ENCODE measurements at regions not wholly inside any gene's neighbourhood (a gene's known extent, or its start where the extent isn't known, plus 50 kb on each side); places are given as distances from the start of the nearest gene placed in this dataset.

DNA sequence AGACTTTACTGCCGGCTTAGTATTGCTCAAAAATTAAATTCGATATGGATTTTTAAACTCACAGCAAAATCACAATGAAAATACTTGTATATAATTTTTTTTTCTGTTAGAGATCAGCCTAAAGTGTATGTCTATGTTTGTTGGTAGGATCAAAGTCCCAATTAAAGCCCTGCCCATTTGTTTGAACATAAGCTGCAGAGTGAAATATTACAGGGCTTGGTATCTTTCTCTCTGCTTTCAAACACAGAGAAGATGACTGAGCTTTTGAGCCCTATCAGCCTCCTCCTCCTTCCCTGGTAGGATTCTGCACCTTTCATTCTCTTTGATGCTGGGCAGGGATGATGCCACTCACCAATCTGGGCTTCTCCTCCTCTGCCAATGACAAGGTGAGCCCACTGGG is 345.4 kb downstream of the PPP1R2C start:
- DNase-seq, result no peak

DNA sequence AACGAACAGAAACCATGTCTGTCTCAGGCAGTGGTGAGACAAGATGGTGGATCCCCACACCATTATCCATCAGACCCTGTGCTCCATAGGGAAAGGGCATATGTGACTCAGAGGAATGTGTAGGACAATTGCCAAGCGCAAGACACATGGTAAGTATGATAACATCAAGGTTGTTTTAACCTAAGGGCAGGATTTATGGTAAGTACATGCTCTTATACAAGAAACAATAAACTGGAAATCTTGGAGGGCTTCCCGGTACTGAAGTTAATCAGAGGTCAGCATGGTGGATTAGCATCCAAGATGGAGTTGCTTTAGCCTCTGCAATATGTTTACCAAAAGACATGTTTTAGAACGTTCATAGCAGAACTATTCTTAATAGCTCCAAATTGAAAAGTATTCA is 355.0 kb downstream of the PPP1R2C start:
- no peak for DNase-seq

DNA sequence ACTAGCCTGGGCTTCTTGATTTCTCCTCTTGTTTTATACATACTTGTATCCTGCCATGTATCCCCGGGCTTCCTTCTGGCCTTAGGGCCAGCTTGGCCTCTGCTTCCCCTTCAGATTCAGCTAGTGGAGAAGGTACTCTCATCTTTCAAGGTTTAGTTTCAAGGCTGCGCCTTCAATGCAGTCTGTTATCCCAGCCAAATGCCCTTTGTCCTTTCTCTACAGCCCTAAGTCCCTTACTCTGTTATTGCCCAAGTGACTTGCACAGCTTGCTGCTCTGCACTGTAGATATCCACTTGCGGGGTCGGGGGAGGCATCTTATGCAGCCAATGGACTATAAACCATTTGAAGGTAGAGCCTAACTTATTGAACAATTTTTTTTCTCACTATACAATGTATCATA is 357.5 kb downstream of the PPP1R2C start:
- no peak for DNase-seq

DNA sequence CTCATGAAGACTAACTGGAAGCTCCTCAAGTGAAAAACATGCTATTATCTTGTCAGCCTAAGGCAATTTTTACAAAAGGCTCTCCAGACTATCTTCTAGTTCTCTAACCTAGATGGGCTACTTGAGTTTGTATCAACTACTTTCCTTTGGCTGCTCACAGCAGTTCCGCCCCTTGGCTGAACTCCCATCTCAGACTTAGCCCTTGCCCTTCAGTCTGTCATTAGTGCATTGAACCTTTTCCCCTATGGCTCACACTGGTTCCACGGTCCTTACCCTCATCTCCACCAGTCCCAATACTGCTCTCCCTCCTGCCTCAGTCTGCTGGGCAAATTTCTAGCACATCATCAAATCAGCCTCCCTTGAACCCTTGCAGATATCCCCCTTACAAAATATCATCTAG is 362.3 kb downstream of the PPP1R2C start:
- DNase-seq, result no peak

DNA sequence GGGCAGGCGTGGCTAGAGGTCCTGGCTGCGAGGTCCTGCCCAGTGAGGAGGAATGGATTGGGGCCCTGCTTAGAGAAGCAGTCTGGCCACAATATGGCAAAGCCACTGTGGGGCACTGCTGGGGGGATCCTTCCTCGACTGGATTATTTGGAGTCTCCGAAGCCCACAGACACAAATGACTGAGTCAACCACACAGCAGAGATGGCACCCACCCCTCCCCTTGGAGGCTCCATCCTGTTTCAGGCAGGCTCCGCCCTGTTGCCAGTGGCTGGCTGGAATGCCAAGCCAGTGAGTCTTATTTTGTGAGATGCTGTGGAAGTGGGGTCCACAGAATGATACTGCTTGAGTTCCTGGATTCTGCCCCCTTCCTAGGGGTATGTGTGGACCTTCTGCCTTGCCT is 363.9 kb downstream of the PPP1R2C start:
- DNase-seq, result no peak

DNA sequence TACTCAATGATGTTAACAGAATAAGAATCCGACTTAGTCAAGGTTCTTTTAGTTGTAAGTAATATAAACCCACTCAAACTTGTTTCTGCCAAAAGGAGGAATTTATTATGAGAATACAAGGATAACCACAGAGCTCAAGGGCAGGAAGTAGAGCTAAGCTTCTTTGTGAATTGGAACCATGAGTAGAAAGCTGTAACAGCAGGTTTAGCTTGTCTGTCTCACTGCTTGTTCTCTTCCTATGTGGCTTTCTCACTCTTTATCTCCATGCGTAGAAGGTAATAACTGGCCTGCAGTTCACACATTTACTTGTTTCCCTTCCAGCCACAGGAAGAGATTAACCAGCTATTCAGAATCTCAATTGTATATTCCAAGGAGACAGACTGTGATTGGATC is 378.3 kb downstream of the PPP1R2C start:
- no peak for DNase-seq

DNA sequence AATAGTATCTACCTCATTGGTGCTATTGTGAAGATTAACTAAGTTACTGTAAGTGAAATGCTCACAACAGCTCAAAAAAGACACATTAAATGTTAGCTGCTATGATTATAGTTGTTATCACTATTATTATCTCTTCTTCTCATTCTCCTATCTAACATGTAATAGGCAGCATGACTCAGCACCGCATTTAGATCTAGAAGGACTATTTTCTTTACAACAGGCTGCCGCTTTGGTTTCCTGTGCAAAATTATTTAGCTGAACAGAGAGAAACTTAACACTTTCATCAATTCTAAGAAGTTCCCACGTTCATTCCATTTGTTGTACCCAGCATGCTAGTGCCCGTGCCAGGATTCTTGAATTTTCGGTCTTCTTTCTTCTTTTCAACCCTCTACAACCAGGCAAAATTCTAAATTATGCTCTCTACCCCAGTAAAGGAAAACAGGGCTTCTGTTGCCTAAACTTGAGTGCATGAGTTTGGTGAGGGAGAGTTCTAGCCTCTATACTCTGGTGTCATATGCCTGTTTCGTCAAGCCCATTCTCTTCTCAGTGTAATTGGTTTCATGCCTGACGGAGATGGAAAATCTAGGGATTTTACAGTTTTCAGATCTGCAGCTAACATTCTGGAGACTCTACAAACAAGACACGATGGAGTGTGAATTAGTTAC is 378.9 kb downstream of the PPP1R2C start:
- DNase-seq, result no peak

DNA sequence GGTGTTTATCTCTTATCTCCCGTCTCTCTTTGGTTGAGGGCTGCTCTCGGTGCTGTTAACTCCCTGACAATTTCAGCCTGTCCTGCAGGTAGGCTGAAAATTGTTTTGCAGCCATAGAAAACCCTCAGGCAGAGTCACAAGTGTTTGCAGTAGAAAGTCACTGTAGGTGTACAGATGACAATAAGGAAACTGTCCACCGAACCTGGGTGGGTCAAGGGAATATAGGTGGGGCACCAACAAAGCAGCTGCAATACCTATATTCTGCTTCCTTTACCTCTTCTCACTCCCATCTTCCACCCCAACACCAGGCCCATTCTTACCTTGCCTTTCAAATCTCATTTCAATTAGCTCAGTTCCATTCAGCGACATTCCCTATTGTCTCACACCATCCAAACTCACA is 381.8 kb downstream of the PPP1R2C start:
- DNase-seq, result no peak

DNA sequence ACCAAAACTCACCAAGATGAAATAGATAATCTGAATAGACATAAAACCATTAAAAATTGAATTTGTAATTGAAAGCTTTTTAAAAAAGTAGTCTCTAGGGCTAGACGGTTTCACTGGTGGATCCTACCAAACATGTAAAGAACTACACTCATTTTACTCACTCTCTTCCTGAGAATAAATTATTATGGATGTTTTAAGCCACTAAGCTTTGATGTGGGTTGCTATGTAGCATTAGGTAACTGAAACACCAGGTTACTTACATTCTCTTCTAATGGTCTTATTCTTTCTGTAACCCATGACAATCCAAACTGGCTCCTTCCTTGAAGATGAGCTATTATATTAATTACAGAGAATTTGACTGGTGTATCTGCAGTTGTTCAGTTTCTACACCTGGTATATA is 385.1 kb downstream of the PPP1R2C start:
- DNase-seq, result no peak

DNA sequence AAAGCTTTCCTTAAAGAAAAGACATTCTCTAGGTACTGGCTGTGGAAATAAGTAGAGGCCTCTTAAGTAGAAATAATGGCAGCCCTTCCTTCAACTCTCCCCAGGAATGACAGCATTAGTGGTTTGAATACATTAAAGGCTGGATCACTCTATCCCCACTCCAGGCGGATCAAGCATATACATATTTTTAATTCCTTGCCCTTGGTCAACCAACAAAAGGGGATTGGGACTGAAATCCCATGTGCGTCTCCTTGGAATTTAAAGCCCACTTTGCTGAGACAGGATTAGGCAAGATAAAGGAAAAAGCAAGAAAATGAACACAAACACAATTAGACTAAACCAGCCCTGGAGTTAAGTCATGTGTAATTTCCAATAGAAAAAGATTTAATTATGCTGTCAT is 391.3 kb downstream of the PPP1R2C start:
- DNase-seq, result no peak

DNA sequence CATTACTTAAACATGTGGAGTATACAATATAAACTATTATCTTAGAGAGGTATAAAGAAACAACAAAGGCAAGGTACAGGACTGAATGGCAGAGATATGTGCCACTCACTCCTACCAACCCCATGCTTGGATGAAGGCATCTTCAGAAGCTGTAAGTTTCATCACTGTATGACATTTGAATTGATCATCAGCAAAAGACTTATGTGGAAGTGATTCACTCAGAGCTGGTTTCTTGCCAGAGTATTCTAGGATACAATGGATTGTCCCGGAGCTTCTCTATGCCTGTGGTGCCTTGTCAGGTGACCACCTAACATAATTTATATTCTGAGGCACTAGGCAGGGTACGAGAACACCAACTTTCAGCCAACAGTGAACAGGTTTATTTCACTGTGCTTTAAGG is 392.2 kb downstream of the PPP1R2C start:
- no peak for DNase-seq

DNA sequence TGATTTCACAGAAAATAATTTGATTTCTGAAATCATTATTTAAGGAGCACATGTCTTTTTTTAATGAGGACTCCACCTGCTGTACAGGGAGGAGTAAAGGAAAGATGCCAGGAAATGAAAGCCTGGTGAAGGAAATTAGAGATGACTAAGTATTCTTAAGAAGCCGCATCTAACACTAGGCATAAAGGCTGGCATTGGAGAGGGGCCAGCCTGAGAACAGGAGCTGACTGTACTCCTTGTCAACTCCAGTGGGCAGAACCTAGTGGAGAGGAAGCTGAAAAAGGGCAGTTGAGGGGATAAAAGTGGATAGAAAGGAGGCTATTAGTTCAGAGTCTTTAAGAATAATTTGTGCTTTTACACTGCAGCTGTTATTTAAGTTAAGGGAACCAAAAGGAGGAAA is 393.0 kb downstream of the PPP1R2C start:
- no peak for DNase-seq

DNA sequence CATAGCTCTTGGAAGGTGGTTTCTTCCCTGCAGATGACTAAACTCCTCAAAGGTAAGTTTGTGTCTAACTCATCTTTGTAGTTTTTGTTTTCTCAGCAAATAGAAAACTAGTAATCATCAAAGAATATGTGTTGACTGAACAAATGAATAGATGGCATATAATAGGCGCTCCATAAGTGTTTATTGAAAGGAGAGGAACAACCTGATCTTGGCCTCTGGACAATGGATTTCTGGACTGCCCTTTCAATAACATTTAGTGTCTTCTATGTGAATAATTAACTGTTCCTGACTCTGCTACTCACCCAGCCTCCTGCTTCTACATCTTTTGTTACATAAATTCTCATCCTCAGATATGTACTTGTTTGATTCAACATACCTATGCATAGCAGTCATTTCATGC is 399.1 kb downstream of the PPP1R2C start:
- no peak for DNase-seq

DNA sequence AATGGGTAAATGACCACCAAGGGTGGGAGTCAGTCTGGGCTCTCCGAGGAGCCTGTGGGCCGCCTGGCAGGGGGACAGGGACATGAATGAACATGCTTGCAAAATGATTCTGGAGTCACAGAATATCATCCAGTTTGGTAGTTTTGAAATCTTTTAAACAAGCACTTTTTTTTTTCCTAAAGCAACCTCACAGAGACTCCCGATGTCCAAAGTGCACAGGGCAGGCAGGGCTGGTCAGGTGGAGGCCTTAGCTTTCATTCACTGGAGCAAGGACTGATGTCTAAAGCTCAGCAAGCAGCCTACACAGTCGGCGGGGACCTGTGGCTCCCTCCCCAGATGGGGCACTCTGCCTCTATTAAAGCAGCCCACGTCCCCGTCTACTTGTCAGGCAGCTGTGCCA is 402.9 kb downstream of the PPP1R2C start:
- DNase-seq, result no peak

DNA sequence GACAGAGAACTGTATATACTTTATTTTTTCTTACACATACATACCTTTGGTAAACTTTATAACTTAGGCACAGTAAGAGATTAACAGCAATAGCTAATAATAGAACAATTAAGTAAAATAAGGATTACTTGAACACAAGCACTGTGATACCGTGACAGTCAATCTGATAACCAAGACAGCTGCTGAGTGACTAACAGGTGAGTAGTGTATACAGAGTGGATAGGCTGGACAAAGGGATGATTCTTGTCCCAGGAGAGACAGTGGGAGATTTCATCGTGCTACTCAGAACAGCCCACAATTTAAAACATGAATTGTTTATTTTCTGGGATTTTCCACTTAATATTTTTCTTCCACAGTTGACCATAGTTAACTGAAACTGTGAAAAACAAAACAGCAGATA is 411.8 kb downstream of the PPP1R2C start:
- no peak for DNase-seq

DNA sequence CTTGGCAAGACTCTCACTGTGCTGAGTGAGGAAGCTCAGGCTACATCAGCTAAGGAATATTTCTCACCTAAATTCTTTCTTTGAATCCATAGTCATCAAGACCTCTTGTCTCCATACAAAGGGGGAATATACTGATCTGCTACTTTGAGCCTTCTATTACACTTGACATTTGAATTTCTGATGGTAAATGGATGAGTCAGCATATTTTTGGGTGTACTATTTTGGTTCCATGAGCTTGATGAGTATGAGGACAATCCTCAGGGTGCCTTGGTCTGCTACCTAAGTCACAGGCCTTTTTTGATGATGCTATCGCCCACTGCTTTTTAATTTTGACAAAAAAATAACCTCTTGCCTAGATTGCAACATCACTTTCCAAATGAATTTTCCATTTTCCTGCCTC is 415.7 kb downstream of the PPP1R2C start:
- DNase-seq, result no peak

DNA sequence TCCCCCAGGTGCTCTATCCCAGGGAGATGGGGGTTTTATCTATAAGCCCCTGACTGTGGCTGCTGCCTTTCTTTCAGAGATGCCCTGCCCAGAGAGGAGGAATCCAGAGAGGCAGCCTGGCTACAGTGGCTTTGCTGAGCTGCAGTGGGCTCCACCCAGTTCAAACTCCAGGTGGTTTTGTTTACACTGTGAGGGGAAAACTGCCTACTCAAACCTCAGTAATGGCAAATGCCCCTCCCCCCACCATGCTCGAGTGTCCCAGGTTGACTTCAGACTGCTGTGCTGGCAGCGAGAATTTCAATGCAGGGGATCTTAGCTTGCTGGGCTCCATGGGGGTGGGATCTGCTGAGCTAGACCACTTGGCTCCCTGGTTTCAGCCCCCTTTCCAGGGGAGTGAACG is 419.6 kb upstream of the CASK start:
- peak; percentile 12 for DNase-seq

Data from NCI-H510A treated with DMSO at 0.1 percent for 48 hours (cell line).